Omental fat pad (tissue), 3 donors: ENCODE measurements at regions not wholly inside any gene's neighbourhood (a gene's known extent, or its start where the extent isn't known, plus 50 kb on each side); places are given as distances from the start of the nearest gene placed in this dataset.

Experiments used
- ATAC-seq: fragments of 150-250 bp; one replicate; pipeline ENCODE4 v1.9.1; 2016; ENCODE audit warnings: mild to moderate bottlenecking, moderate library complexity; ENCODE audit not compliant: low FRiP score
- DNase-seq: peaks from one replicate; pipeline ENCODE4 v3.0.0-alpha.2; 2019; ENCODE audit warnings: low spot score
- CTCF ChIP-seq, 3 donors: fragments of 450-650 bp; IDR thresholded peaks; one replicate each; pipeline ENCODE4 v1.5.1; 2016 to 2017; ENCODE audit warnings: antibody characterized with exemption in 3 of 3, mild to moderate bottlenecking in 3 of 3, moderate library complexity in 2 of 3

- no peak for TF ChIP-seq CTCF (IDR thresholded peaks at IDR 0.05)
- DNase-seq (no peak), ATAC-seq (no peak)
Measured at GRCh38 chr5:167530548-167530947, 760.9 kb upstream of the WWC1 start.

DNA sequence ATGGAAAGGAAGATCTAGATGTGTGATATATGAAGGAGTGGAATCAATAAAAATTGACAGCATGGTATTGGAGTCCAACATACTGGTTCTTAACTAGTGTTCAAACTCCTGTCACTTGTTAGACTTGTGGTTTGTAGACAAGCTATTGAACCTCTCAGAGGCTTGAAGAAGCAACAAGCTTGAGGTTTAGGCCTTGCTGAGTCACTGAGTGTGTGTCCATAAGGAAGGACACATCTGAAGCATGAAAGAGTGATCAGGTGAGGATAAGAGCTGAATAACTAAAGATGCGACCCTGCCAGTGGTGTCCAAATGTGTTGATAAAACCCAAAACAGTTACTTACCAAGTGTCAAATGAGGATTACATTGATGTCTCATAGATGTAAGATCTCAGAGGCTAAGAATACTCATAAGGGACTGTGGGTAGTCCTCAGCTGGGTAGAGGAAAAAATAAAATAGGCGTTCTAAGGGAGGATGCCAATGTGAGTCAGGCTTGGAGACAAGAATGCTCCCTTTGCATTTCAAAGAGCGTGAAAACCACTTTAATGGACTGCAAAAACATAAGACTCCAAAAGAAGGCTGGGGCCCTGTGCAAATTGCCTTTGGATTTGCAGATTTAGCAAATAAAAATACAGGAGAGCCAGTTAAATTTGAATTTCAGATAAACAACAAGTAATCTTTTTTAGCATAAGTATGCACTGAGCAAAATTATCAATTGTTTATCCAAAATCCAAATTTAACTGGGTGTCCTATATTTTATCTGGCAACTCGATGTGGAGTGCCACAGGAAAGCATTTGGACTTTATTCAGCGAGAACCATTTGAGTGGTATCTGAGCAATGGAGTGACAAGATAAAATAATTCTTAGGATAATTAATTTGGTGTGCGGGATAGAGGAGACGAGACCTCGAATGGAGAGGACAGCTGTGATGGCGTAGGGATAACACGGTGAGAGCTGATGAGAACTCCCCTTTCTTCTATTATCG lies 757.3 kb upstream of the WWC1 start:
- no peak for ATAC-seq

GRCh38 chr5:167539747-167540146 lies 751.7 kb upstream of the WWC1 start:
- DNase-seq (no peak), ATAC-seq (no peak)
- no peak for TF ChIP-seq CTCF (IDR thresholded peaks at IDR 0.05)

More for the DNA sequence above, 757.3 kb upstream of the WWC1 start:
- TF ChIP-seq CTCF (IDR thresholded peaks at IDR 0.05) = no peak
- no peak for DNase-seq

DNA sequence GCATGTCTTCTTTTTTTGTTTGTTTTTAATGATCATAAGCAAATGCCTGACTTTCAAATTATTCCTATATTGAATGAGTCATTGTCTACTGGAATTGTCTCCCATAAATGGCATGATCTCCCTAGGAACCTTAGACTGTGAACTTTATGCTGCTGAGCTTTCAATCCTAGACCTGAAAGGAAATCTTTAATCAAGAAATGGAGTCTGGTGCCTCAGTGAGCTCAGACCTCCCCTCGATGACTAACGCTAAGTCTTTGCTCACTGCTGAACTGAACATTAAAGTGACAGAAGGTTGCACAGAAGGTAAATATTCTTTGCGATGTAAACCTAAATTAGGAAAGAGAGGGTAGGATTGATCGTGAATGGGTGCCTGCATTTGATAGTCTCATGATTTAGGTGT lies 745.2 kb upstream of the WWC1 start:
- no peak for ATAC-seq
- TF ChIP-seq CTCF (IDR thresholded peaks at IDR 0.05) = no peak

GRCh38 chr5:167552356-167552755 lies 739.1 kb upstream of the WWC1 start:
- DNase-seq = no peak
- no peak for TF ChIP-seq CTCF (IDR thresholded peaks at IDR 0.05)
- ATAC-seq = no peak

More for the DNA sequence above, 745.2 kb upstream of the WWC1 start:
- DNase-seq = no peak

- ATAC-seq = no peak
- no peak for DNase-seq
- TF ChIP-seq CTCF (IDR thresholded peaks at IDR 0.05) = no peak
Measured at GRCh38 chr5:167553511-167553910, 737.9 kb upstream of the WWC1 start.
